Mucosa of rectum (tissue), 2 donors: ENCODE measurements at regions not wholly inside any gene's neighbourhood (a gene's known extent, or its start where the extent isn't known, plus 50 kb on each side); places are given as distances from the start of the nearest gene placed in this dataset.

Experiments
- H3K27ac ChIP-seq, 2 donors: one replicate each; pipeline ENCODE4 v1.7.0; 2013; ENCODE audit warnings: inconsistent platforms in 2 of 2, low read depth in 2 of 2, low read length in 2 of 2
- H3K27me3 ChIP-seq, 2 donors: one replicate each; pipeline ENCODE4 v1.7.0; 2013; ENCODE audit warnings: low read length in 2 of 2; ENCODE audit not compliant: control insufficient read depth in 2 of 2, insufficient read depth in 2 of 2
- H3K36me3 ChIP-seq, 2 donors: one replicate each; pipeline ENCODE4 v1.7.0; 2013; ENCODE audit warnings: low read length in 2 of 2; ENCODE audit not compliant: control insufficient read depth in 2 of 2, insufficient read depth in 2 of 2
- H3K4me1 ChIP-seq, 2 donors: one replicate each; pipeline ENCODE4 v1.7.0; 2013; ENCODE audit warnings: low read length in 2 of 2, mild to moderate bottlenecking in 1 of 2; ENCODE audit not compliant: control insufficient read depth in 2 of 2, insufficient read depth in 2 of 2
- H3K4me3 ChIP-seq, 2 donors: one replicate each; pipeline ENCODE4 v1.7.0; 2013; ENCODE audit warnings: low read length in 2 of 2
- H3K9ac ChIP-seq, 2 donors: one replicate each; pipeline ENCODE4 v1.7.0; 2013; ENCODE audit warnings: low read length in 2 of 2, low read depth in 1 of 2, mild to moderate bottlenecking in 1 of 2
- H3K9me3 ChIP-seq, 2 donors: one replicate each; pipeline ENCODE4 v1.7.0; 2013; ENCODE audit warnings: low read length in 2 of 2; ENCODE audit not compliant: control insufficient read depth in 2 of 2
- donor health status: healthy.
- donor health status: Normal muscosa, but diverticular disease.

GRCh38 chr12:13670285-13670866 is 311.0 kb downstream of the GRIN2B start:
- H3K36me3 ChIP-seq = no peaks in the 10 kb centered on the region
- H3K4me1 ChIP-seq = no peaks in the 10 kb centered on the region
- no peaks in the 10 kb centered on the region for H3K27me3 ChIP-seq
- no peak overlapping the region for H3K4me3 ChIP-seq
- no peaks in the 10 kb centered on the region for H3K9me3 ChIP-seq
- H3K9ac ChIP-seq = no peak overlapping the region
- H3K27ac ChIP-seq = no peak overlapping the region

GRCh38 chr12:13668880-13669279 is 312.5 kb downstream of the GRIN2B start:
- H3K9ac ChIP-seq = no peak overlapping the region
- H3K9me3 ChIP-seq = no peaks in the 10 kb centered on the region
- H3K36me3 ChIP-seq = no peaks in the 10 kb centered on the region
- H3K27me3 ChIP-seq = no peaks in the 10 kb centered on the region
- no peaks in the 10 kb centered on the region for H3K4me1 ChIP-seq
- H3K4me3 ChIP-seq = no peak overlapping the region
- no peak overlapping the region for H3K27ac ChIP-seq

- no peak overlapping the region for H3K9ac ChIP-seq
- no peaks in the 10 kb centered on the region for H3K4me1 ChIP-seq
- no peaks in the 10 kb centered on the region for H3K27me3 ChIP-seq
- no peak overlapping the region for H3K4me3 ChIP-seq
- H3K36me3 ChIP-seq = no peaks in the 10 kb centered on the region
- no peaks in the 10 kb centered on the region for H3K9me3 ChIP-seq
- H3K27ac ChIP-seq = no peak overlapping the region
Observed at GRCh38 chr12:13666806-13667205, 314.6 kb downstream of the GRIN2B start.

GRCh38 chr12:13661005-13661887 is 320.2 kb downstream of the GRIN2B start:
- no peaks in the 10 kb centered on the region for H3K4me1 ChIP-seq
- H3K27me3 ChIP-seq = no peaks in the 10 kb centered on the region
- H3K27ac ChIP-seq = no peak overlapping the region
- no peak overlapping the region for H3K4me3 ChIP-seq
- no peaks in the 10 kb centered on the region for H3K36me3 ChIP-seq
- no peaks in the 10 kb centered on the region for H3K9me3 ChIP-seq
- no peak overlapping the region for H3K9ac ChIP-seq

GRCh38 chr12:13654456-13654855 is 326.9 kb downstream of the GRIN2B start:
- no peak overlapping the region for H3K4me3 ChIP-seq
- H3K27ac ChIP-seq = no peak overlapping the region
- no peaks in the 10 kb centered on the region for H3K9me3 ChIP-seq
- no peaks in the 10 kb centered on the region for H3K27me3 ChIP-seq
- no peaks in the 10 kb centered on the region for H3K4me1 ChIP-seq
- H3K36me3 ChIP-seq = no peaks in the 10 kb centered on the region
- no peak overlapping the region for H3K9ac ChIP-seq

GRCh38 chr12:13652105-13652504 is 329.3 kb downstream of the GRIN2B start:
- Histone ChIP-seq H3K36me3 (no peaks in the 10 kb centered on the region), H3K27me3 (no peaks in the 10 kb centered on the region), H3K9ac (no peak overlapping the region), H3K4me3 (no peak overlapping the region), H3K4me1 (no peaks in the 10 kb centered on the region), H3K9me3 (no peaks in the 10 kb centered on the region), H3K27ac (no peak overlapping the region)

DNA sequence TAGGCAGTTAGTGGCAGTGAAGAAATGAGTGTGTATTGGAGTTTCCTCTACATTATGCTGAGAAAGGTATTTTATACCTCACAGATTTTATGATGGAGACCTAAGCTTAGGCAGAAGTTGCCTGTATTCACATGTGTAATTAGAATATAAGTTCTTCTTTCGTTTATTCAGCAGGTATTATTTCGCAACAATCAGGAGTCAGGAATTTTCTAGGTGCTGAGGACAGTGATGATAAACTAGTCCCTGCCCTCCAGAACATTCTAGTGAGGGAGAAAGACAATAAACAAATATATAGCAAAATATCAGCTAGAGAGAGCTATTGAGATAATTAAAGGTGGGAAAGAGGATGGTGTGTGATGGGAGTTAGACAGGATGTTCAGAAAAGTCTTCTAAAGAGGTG is 345.7 kb downstream of the GRIN2B start:
- H3K4me1 ChIP-seq = no peaks in the 10 kb centered on the region
- no peak overlapping the region for H3K27ac ChIP-seq
- no peaks in the 10 kb centered on the region for H3K9me3 ChIP-seq
- H3K36me3 ChIP-seq = no peaks in the 10 kb centered on the region
- H3K27me3 ChIP-seq = no peaks in the 10 kb centered on the region
- H3K9ac ChIP-seq = no peak overlapping the region
- no peak overlapping the region for H3K4me3 ChIP-seq

DNA sequence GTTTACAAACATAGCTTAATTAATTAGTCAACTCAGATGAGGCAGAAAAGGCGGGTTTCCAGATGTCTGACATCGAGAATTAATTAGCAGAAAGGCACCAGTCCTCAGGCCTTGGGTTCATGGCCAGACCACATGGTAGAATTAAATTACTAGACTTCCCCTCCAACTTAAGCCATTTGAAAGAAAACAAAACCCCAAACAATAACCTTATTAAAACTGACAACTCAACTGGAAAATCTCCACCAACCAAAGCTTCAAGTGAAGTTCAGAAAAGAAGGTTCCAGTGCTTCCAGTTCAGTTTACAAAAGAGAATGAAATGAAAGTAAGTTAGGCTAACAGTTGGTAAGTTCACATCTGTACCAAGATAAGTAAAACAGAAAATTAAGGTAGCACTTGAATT is 349.5 kb downstream of the GRIN2B start:
- Histone ChIP-seq H3K4me3 (no peak overlapping the region), H3K9me3 (no peaks in the 10 kb centered on the region), H3K4me1 (no peaks in the 10 kb centered on the region), H3K9ac (no peak overlapping the region), H3K36me3 (no peaks in the 10 kb centered on the region), H3K27ac (no peak overlapping the region), H3K27me3 (no peaks in the 10 kb centered on the region)

- Histone ChIP-seq H3K27ac (no peak overlapping the region), H3K9ac (no peak overlapping the region), H3K4me1 (no peaks in the 10 kb centered on the region), H3K36me3 (no peaks in the 10 kb centered on the region), H3K4me3 (no peak overlapping the region), H3K27me3 (no peaks in the 10 kb centered on the region), H3K9me3 (no peaks in the 10 kb centered on the region)
Observed at GRCh38 chr12:13630354-13630753, 351.0 kb downstream of the GRIN2B start.

GRCh38 chr12:13628067-13628466 is 353.3 kb downstream of the GRIN2B start:
- no peak overlapping the region for H3K4me3 ChIP-seq
- no peaks in the 10 kb centered on the region for H3K9me3 ChIP-seq
- H3K36me3 ChIP-seq = no peaks in the 10 kb centered on the region
- no peaks in the 10 kb centered on the region for H3K4me1 ChIP-seq
- H3K9ac ChIP-seq = no peak overlapping the region
- no peaks in the 10 kb centered on the region for H3K27me3 ChIP-seq
- H3K27ac ChIP-seq = no peak overlapping the region
